GM18867 (cell line): ENCODE measurements at regions not wholly inside any gene's neighbourhood (a gene's known extent, or its start where the extent isn't known, plus 50 kb on each side); places are given as distances from the start of the nearest gene placed in this dataset.

Experiments
- ATAC-seq: cut with Tn5 transposase; IDR thresholded peaks from one replicate; pipeline ENCODE4 v1.9.1; 2021; ENCODE audit warnings: mild to moderate bottlenecking, moderate library complexity; ENCODE audit not compliant: unreplicated experiment

DNA sequence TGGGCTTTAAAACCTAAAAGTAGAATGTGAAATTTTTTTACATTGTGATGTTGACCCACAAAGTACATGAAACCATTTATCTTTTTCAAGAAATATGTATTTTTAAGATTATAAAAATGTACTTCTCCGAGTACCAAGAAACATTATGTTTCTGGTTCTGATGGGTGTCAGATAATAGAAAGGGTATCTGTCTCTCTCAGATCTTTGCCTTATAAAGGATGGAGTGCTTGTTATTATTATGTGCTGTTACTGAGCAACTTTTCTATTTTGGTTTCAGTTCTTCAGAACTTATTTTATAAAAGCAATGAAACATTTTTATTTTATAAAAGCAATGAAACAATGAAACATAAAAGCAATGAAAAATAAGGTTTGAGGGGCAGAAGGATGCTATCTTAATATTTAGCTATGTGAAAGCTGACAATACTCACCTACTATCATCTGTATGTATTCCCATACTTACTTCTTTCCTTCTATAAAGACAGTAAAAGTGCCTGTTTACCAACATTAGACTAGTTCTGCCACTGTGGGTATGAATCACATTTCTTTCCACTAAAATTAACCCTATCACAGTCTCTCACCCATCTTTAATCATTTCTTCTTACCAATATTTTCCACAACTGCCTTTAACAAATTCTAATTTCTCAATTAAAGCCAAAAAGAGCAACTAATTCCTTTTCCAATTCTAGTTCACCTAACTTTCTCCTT is 540.7 kb upstream of the KCNMB2 start:
- no peak for ATAC-seq

DNA sequence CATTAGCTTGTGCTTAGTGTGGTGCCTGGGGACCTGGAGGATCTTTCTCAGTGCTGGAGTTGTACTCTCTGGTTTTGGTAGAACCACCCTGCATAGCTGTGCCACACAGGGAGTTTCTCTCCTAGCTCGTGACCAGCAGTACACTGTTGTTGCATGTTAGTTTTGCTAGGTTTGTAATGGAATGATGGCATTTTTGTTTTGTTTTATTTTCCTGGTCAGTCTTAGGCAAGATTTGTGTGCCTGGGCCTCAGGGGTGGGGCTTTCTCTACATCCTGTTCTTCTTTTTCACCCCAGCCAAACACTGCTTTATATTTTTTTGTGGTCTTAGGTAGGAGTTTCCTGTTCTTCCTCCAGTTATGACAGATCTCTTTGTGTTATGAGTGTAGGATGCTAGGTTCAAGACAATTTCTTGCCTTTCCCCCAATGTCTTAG is 534.5 kb upstream of the KCNMB2 start:
- peak; percentile 83 for ATAC-seq

DNA sequence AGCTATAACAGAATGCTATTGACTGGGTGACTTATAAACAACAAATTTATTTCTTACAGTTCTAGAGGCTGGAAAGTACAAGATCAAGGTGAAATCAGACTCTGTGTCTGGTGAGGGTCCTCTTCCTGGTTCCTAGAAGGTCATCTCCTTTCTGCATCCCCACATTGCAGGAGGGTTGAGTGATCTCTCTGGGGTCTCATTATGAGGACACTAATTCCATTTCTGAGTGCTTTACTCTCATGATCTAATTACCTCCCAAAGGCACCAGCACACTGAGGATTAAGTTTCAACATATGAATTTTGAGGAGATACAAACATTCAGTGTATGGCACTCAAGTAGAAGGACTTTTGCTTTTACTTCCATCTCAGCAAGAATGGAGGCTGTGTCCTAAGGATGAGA is 534.1 kb upstream of the KCNMB2 start:
- ATAC-seq, result no peak

DNA sequence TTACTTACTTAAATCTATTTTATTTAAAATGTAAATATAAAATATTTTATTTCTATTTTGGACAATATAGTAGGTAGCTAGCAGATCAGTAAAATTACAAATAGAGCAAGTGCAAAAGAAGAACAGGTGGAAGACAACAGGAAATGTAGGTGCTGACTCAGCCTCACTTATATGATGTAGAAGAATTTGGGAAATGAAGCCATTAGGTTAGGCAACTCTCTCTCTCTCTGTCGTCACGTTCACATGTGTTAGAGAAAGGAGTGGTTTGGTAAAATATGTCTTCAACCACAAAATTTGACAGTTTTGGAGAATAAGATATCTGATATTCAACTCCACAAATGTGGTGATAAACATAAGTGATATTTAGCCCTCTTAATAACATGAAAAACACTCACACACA is 532.5 kb upstream of the KCNMB2 start:
- no peak for ATAC-seq

DNA sequence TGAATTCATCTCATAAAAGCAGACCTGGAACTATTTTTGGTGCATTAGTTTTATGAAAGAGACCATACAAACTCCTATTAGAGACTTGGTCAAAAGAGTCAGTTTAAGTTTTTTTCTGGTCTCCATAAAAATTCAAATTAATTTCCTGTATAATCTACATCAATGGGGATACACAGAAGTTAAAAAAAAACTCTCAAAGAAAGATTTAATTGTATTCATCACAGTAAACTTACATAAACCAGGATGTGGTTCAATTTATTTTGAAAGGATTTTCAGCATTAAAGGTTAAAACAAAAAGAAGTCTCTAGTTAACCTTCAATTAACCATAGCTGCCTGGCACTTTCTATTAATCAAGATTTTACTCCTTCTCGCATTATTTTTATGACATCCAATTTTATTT is 530.3 kb upstream of the KCNMB2 start:
- no peak for ATAC-seq

DNA sequence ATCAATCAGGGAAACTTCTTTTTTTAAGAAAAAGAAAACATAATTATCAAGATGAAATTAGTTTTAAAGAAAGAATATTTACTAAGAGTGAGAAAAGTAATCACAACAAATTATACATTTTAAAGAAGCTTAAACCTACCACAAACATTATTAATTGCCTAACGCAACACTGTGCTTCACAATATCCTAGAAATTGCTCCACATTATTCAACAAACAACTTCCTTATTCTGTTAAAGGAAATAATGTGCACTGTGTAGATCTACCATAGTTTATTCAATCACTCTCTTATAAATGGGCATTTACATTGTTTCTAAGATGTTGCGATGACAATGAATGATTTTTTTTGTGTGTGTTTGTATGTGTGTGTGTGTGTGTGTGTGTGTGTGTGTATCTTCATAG is 525.9 kb upstream of the KCNMB2 start:
- no peak for ATAC-seq

DNA sequence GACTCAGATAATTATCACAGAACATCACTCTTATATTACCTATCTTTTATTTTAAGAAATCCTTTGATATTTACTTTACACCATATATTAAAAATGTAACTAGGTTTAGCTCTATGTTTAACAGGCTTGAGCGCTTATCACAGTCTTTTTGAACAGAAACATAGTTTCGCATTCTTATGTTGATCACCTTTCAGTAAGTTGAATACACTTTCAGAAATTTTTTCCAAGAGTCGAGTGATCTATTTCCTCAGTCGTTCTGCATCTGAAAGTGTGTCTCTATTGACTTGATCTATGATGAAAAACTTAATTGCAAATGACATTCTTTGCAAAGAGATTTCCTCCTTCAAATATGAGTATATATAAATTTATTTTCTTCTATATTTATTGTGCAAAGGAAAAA is 516.6 kb upstream of the KCNMB2 start:
- no peak for ATAC-seq

DNA sequence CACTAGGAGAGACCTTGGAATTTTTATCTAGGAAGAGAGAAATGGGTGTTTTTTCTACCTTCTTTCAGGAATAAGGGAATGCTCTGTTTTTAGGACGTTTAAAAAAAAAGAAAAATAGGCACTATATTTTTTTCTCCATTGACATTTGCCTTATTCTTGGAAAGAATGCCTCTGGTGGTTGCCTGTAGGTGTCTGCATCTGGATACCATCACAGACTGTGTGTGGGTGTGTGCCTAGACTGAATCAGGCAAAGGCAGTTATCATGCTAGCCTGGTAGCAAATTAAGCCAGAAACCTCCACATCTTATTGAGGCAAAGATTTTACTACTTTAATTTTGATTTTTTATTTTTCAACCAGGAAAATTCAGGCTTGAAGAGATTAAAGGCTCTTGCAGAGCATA is 513.6 kb upstream of the KCNMB2 start:
- ATAC-seq, result no peak

DNA sequence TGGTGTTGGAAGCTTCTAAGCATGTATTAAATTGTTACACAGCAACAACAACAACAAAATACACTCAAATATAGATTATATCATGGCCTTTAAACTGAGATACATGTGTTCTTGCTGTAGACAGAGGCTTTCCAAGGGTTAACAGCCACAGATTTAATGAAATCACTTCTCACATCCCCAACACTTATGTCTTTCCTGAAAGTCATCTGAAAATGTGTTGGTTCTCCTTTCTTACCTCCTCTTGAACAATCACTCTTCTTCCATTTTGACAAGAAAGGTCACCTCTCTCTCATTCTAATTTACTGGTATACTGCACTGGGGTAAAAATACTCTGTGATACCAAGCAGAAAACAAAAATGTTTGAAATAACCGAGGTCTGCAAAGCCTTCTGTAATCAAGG is 507.3 kb upstream of the KCNMB2 start:
- no peak for ATAC-seq

DNA sequence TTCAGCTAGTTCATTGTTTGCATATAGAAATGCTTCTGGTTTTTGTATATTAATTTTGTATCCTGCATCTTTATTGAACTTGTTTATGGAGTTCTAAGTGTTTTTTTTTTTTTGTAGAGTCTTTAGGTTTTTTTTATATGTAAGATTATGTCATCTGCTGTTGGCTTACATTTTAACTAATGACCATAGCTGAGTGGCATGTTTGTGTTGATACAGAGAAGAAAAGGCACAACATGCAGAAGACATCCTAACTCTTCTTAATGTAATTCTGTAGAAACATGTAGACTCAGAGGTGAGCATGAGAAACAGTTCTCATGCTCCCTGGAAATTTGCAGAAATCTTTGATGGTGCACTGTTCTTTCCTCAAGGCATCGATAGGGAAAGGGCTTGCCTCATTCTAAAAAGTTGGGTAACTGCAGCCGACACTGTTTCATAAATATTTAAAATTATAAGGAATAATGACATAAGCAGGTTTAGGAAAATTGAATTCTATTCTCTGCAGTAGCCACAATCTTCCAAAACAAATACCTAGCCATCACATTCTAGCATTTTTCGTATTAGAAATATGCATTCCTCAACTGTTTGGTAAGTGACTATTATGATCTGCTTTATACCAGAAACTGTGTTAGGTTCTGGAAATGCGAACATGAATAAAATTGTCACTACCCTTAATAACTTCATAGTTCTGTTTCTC is 499.6 kb upstream of the KCNMB2 start:
- ATAC-seq, result no peak

DNA sequence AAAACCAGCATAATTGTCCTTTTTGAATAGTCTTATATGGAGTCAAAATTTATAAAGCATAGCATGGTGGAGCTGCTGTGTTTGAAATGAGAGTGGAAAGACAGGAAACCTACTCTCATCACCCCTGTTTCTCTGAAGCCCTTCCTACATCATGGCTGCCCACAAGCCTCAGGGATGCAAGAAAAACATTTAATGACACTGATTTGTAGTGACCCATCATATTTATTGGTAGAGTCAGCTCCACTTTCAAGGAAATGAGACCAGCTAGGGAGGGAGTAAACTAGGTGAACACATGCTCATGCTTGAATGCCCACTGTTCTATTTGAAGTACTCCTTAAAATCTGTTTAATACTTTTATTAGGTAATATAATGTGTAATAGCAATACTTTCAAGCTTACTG is 494.3 kb upstream of the KCNMB2 start:
- no peak for ATAC-seq

DNA sequence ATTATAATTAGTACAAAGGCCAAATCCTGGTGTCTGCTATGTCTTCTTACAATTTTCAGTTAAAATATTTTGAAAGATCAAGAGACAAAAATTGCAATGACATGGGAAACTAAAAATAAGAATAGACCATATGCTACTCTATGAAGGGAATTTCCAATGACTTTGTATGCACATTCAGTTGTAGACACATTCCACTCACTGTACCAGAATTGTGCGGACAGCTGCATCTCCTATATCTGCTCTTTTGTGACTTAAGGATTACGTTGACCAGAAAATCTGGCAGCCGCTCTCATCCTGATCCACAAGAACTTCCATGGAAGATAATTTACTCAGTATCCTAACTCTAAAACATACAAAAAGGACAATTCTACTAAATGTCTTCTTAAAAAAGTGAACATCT is 493.9 kb upstream of the KCNMB2 start:
- no peak for ATAC-seq

DNA sequence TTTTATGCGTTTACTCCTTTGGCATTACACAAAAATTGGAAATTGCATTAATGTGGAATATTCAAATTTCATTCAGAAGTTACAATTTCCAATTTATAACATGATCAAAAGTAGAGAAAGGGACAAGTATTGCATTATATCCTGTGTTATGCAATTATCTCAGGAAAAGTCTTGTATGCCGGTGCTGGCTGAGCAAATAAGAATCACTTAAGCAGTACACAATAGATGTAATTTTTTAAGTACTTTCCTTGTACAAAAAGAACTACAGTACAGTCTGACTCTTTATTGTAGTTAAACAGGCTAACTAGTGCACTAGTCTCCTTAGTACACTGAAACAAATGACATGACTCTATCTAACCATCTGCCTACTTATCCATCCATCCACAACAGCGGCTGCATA is 493.2 kb upstream of the KCNMB2 start:
- no peak for ATAC-seq

DNA sequence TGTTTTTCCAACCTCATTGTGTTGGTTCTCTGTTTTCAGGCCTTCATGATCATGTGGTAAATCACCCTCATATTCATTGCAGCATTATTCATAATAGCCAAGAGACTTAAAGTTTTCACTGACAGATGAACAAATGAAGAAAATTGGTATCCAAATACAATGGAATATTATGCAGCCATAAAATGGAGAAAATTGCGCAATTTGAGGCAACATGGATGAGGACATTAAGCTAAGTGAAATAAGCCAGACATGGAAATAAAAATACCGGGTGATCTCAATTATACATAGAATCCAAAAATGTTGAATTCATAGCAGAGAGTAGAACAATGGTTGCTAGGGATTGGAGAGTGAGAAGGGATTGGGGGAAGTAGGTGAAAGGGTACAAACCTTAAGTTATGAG is 491.9 kb upstream of the KCNMB2 start:
- ATAC-seq, result no peak

DNA sequence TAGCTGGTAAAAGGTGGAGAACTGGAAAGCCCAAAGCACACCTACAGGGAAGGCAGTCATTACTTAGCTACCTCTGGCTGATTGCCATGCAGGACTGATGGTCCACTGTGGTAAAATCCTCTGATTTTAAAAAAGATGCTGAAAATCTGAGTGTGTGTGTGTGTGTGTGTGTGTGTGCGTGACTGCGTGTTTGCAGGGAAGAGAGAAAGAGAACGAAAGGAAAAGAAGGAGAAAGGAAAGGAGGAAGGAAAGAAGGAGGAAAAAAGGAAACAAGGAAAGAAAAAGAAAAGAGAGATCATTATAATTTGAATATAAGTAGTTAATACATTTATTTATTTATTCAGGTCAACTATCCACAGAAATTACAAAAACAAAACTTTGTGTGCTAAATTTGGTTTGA is 488.7 kb upstream of the KCNMB2 start:
- no peak for ATAC-seq

DNA sequence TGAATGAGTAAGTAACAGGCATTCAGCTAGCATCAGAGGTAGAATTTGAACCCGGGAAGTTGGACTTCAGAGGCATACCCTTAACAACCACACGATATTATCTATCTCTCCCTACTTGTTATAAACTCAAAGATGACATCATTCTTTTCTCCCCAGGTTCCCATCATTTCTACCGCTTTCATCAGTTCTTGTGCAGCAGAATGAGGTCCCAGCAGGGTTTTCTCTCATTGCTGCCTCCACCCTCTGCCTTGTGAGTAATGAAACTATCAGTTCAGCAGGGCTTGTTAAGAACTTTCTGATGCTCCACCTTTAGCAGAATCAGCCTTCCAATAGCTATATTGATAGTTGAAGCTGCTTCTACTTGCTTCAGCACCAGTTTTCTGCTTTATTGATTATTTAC is 487.5 kb upstream of the KCNMB2 start:
- no peak for ATAC-seq

DNA sequence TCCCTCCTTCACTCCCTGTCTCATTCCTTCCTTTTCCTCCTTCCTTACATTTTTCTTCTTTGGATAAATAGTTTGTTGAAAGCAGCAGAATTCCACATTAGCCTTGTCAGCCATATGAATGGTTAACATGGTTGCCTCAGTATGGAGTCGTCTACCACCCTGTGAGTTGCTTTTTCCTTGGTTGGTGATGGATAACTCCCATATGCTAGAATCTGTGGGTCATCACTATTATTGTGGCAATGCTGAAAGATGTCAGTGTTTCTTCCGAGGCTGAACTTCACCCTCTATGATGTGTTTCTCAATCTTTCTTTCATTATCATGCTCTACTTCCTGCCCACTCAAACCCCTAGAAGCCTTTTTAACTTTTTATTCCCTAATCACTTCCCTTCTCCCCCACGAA is 481.8 kb upstream of the KCNMB2 start:
- no peak for ATAC-seq

DNA sequence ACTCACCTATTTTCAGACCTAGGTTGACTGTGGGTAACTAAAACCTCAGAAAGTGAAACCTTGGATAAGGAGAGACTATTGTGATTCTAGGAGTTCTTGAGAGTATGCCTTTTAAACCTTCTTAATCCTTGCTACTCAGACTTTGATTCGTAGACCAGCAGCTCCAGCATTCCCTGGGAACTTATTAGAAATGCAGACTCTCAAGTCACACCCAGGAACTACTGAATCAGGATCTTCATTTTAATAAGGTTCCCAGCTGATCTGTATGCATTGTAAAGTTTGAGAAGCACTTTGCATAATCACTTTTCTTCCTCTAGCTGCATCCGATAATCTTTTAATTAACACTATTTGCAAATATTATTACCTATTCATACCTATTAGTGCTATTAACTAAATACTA is 480.3 kb upstream of the KCNMB2 start:
- ATAC-seq, result no peak

DNA sequence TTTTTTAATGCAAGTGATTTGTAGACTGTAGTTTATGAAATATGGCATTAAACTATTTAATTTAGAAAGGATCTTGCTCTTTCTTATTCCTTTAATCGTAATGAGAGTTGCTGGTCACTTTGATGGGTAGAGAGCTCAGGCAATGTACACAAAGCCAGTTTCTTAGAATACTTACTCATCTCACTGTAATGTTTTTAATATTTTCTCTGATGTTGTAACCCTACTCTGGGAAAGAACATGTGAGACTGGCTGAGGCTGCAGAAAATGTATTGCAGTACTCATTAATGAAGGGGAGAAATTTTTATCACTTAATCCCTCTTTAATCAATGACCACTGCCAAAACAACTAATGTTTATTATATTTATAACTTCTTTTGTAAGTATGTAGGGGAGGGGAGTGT is 479.4 kb upstream of the KCNMB2 start:
- no peak for ATAC-seq

DNA sequence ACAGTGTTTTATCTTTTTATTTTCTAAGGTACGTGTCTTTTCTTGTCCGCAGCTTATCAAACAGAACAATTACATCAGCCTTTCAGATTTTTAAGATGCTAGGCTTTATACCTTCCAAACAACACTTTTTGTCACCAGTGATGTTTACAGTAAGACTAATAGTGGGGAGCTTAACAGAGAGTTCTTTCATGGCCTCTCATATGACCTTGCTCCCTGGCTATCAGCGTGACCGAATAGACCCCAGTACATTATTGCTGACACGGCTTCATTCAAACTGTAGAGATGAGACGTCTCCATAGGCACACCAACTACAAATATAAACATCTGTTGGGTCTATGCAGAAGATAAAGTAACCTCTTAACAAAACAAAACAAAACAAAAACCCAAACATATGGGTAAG is 477.6 kb upstream of the KCNMB2 start:
- ATAC-seq, result no peak

DNA sequence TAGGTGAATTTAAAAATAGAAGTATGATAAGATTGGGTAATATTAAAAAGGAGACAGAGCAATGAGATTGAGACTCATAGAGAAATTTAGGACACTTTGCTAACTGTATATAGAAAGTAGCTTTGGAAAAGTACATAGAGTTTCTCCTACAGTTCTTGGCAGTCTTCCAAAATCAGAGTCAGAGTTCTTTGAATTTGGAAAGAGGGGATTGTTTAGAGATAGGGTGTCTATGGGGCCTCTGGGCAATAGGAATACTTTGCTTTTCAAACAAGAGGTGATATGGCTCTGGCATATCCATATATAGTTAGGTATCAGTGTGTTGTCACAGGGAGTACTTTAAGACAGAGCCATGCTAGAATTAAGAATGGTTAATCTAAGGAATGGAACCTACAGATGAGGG is 477.1 kb upstream of the KCNMB2 start:
- ATAC-seq, result no peak

DNA sequence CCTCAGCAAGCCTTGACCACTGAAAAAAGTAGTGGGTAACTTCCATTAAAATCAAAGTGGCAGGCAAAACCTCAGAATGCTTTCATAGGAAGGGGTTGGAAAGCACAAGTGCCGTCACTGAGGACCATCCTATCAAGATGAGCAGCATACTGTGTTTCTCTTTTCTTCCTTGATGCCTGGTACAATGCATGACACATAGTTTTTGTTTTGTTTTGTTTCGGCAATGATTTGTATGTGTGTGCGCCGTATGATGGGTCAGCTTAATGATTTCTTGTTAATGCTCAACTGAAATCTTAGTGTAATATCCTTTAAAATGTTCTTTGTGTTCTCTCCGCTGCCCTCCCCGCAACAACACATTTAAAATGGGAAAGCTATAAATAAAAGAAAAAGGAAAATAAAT is 476.4 kb upstream of the KCNMB2 start:
- ATAC-seq, result no peak

DNA sequence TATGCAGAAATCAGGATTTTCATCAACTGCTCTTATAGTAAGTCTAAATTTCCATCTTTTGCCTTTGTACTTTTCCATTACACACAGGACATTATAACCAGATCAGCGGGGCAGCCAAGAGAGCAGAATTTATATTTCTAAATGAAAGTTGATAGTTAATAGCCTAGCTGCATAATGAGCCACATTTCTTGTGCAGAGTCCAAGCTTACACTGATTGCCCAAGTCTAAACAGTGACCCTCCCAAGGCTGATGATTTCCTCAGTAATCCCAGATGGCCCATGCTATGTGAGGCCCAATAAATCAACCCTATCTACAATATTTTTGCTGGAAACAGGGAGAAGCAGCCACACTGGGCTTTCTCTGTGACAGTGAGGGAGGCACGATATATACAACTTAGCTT is 475.8 kb upstream of the KCNMB2 start:
- no peak for ATAC-seq
